ENCODE measurements at regions not wholly inside any gene's neighbourhood (a gene's known extent, or its start where the extent isn't known, plus 50 kb on each side); places are given as distances from the start of the nearest gene placed in this dataset.

- DNase-seq (ENCODE audit: low read depth, low spot score), result no peak
- H3K4me2 ChIP-seq (ENCODE audit: low read length), result no peak overlapping the region
- POLR2A ChIA-PET, result no interaction called here
Measured at GRCh38 chr16:51773071-51773890, 622.2 kb upstream of the SALL1 start.

More at GRCh38 chr16:51773071-51773890, 622.2 kb upstream of the SALL1 start:
- no peaks in the 10 kb centered on the region for H3K79me2 ChIP-seq (ENCODE audit: insufficient read depth, low read length)
- CTCF ChIA-PET, result no interaction called here
- no peak overlapping the region for H2AFZ ChIP-seq (ENCODE audit: low read depth, low read length, poor library complexity, severe bottlenecking)
- H3K9me2 ChIP-seq (ENCODE audit: insufficient read depth), result no peaks in the 10 kb centered on the region
- H3K4me3 ChIP-seq (replicated peaks in 1 of 2; ENCODE audit: low read depth in 1 of 2, low read length in 2 of 2), result no peak overlapping the region
- no peaks in the 10 kb centered on the region for H4K20me1 ChIP-seq (ENCODE audit: insufficient read depth)
- H3K9ac ChIP-seq (ENCODE audit: low read length), result no peak overlapping the region
- RAD21 ChIA-PET (ENCODE audit: low non-redundant PET in 1 of 2, low total read pairs in 2 of 2, uncharacterized antibody in 2 of 2, unreplicated experiment in 2 of 2), result no interaction called here
- no TSS peak for BruUV-seq (replicated peaks)
- no peaks in the 10 kb centered on the region for H3K36me3 ChIP-seq (ENCODE audit: control insufficient read depth in 1 of 2, insufficient read depth in 2 of 2, low read length in 2 of 2)
- no peak overlapping the region for H3K27ac ChIP-seq (ENCODE audit: low read depth, low read length)
- H3K4me1 ChIP-seq (ENCODE audit: control insufficient read depth in 1 of 2, insufficient read depth in 2 of 2, low read length in 2 of 2), result no peaks in the 10 kb centered on the region
- no peak for ATAC-seq
- no peak for TF ChIP-seq EZH2 (IDR thresholded peaks at IDR 0.05)
- no peak for TF ChIP-seq ZBTB33 (IDR thresholded peaks at IDR 0.05; ENCODE audit: extremely low read depth, insufficient replicate concordance, low read length)
- no peak for TF ChIP-seq POLR2AphosphoS5 (IDR thresholded peaks at IDR 0.05; ENCODE audit: low read depth, low read length)
- TF ChIP-seq JUND (IDR thresholded peaks at IDR 0.05), result no peak
- TF ChIP-seq SRF (IDR thresholded peaks at IDR 0.05; ENCODE audit: low read depth), result no peak
- TF ChIP-seq ATF3 (IDR thresholded peaks at IDR 0.05), result no peak
- TF ChIP-seq EZH2phosphoT487 (IDR thresholded peaks at IDR 0.05; ENCODE audit: borderline replicate concordance), result no peak
- no peak for TF ChIP-seq CTCF (IDR thresholded peaks at IDR 0.05 in 2 of 3, conservative IDR thresholded peaks at IDR 0.05 in 1 of 3; ENCODE audit: borderline replicate concordance in 1 of 3, insufficient read depth in 1 of 3, low read depth in 2 of 3, low read length in 2 of 3)
- TF ChIP-seq SP1 (IDR thresholded peaks at IDR 0.05; ENCODE audit: low read depth), result no peak
- no peak for TF ChIP-seq CEBPB (IDR thresholded peaks at IDR 0.05; ENCODE audit: low read depth)
- TF ChIP-seq EGR1 (IDR thresholded peaks at IDR 0.05; ENCODE audit: low read depth), result no peak
- no peak for TF ChIP-seq ZNF274 (IDR thresholded peaks at IDR 0.05; ENCODE audit: low read depth, low read length)
- TF ChIP-seq REST (IDR thresholded peaks at IDR 0.05; ENCODE audit: low read depth), result no peak
- no peak for TF ChIP-seq TCF7L2 (IDR thresholded peaks at IDR 0.05; ENCODE audit: borderline replicate concordance, extremely low read depth, insufficient read depth, insufficient read length)
- TF ChIP-seq ELF1 (IDR thresholded peaks at IDR 0.05; ENCODE audit: borderline replicate concordance, low read depth), result no peak
- TF ChIP-seq CBX3 (IDR thresholded peaks at IDR 0.05; ENCODE audit: low read depth), result no peak
- no peak for TF ChIP-seq POLR2A (IDR thresholded peaks at IDR 0.05; ENCODE audit: borderline replicate concordance, extremely low read depth, insufficient read depth, insufficient read length)
- TF ChIP-seq MAX (IDR thresholded peaks at IDR 0.05), result no peak
- no peaks in the 10 kb centered on the region; a peak in 2 of 4 replicates for H3K9me3 ChIP-seq (ENCODE audit: control insufficient read depth in 1 of 2, insufficient read depth in 1 of 2, low read depth in 1 of 2, low read length in 2 of 2)
- intact Hi-C loops (cut with micrococcal nuclease), result no loop called here
- H3K27me3 ChIP-seq (ENCODE audit: insufficient read depth, low read length), result no peaks in the 10 kb centered on the region
